Heart left ventricle (tissue), 13 donors: ENCODE measurements at regions not wholly inside any gene's neighbourhood (a gene's known extent, or its start where the extent isn't known, plus 50 kb on each side); places are given as distances from the start of the nearest gene placed in this dataset.
"Not testable (repeated sequence)": the region's sequence is repeated elsewhere in the genome, so short reads cannot be mapped to it uniquely, and the experiment has no call there.

ENCODE experiments used
- POLR2A ChIP-seq, 2 donors: fragments of 450-650 bp; IDR thresholded peaks; one replicate each; pipeline ENCODE4 v1.6.1; 2017; ENCODE audit warnings: antibody characterized with exemption in 2 of 2, mild to moderate bottlenecking in 2 of 2, moderate library complexity in 2 of 2
- TF ChIP-seq, protein P1 (sequence below), 12 donors: fragments of 200-600 bp; sonication (generic) in 4 of 12; IDR thresholded peaks; one replicate each; pipeline versions ENCODE4 v1.5.0 to v1.8.0; 2018 to 2022; ENCODE audit warnings: antibody characterized with exemption in 12 of 12, mild to moderate bottlenecking in 5 of 12
- donor health status: ischemic (EF 13 %, LVEDD 7.1; RV severe dilation, severe dysfunction).
- donor health status: DM: no; HTN: yes; CAD: no.
- donor health status: DM: no; HTN: no; CAD: no.
- donor health status: ischemic (EF 25% LVEDD 6.9; RV normal size, moderate dysfunction).
- donor health status: ischemic (EF 25% LVEDD 5.7; RV mildly dilated, moderate dysfunction).
- donor health status: ischemic (EF 35%, LVEDD 5.7; RV mildly dilated, moderate dysfunction).
- donor health status: nonischemic (EF 11% LVEDD 7.7; RV severe dilation, severe dysfunction).
- donor health status: DM: yes; HTN: yes; CAD: no.
- donor health status: PGD.
- donor health status: ischemic (EF 29% LVEDD 5.4; RV normal size, mild dysfunction).
- donor health status: nonischemic (EF 23%, LVEDD 6.1; RV moderate dilation, normal function).

DNA sequence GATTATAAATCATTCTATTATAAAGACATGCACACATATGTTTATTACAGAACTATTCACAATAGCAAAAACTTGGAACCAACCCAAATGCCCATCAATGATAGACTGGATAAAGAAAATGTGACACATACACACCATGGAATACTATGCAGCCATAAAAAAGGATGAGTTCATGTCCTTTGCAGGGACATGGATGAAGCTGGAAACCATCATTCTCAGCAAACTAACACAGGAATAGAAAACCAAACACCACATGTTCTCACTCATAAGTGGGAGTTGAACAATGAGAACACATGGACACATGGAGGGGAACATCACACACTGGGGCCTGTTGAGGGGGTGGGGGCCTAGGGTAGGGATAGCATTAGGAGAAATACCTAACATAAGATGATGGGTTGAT is 168.4 kb downstream of the ZNF648 start:
- TF ChIP-seq, protein P1, sequence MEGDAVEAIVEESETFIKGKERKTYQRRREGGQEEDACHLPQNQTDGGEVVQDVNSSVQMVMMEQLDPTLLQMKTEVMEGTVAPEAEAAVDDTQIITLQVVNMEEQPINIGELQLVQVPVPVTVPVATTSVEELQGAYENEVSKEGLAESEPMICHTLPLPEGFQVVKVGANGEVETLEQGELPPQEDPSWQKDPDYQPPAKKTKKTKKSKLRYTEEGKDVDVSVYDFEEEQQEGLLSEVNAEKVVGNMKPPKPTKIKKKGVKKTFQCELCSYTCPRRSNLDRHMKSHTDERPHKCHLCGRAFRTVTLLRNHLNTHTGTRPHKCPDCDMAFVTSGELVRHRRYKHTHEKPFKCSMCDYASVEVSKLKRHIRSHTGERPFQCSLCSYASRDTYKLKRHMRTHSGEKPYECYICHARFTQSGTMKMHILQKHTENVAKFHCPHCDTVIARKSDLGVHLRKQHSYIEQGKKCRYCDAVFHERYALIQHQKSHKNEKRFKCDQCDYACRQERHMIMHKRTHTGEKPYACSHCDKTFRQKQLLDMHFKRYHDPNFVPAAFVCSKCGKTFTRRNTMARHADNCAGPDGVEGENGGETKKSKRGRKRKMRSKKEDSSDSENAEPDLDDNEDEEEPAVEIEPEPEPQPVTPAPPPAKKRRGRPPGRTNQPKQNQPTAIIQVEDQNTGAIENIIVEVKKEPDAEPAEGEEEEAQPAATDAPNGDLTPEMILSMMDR (IDR thresholded peaks at IDR 0.05), result not testable (repeated sequence)
- TF ChIP-seq POLR2A (IDR thresholded peaks at IDR 0.05), result not testable (repeated sequence)
